GM12865 (cell line): ENCODE measurements at regions not wholly inside any gene's neighbourhood (a gene's known extent, or its start where the extent isn't known, plus 50 kb on each side); places are given as distances from the start of the nearest gene placed in this dataset.

Source experiments
- DNase-seq: peaks from one replicate; pipeline ENCODE4 v3.0.0; 2010; ENCODE audit warnings: low read depth
- H3K4me3 ChIP-seq: 2 replicates; pipeline ENCODE4 v1.5.1; 2011; ENCODE audit warnings: mild to moderate bottlenecking, low read depth, low read length, control low read depth
- CTCF ChIP-seq: IDR thresholded peaks from 2 replicates; pipeline ENCODE4 v1.5.1; 2011; ENCODE audit warnings: low read length, control low read depth, low read depth, inconsistent platforms; ENCODE audit not compliant: insufficient read depth; ENCODE audit errors: missing control alignments

DNA sequence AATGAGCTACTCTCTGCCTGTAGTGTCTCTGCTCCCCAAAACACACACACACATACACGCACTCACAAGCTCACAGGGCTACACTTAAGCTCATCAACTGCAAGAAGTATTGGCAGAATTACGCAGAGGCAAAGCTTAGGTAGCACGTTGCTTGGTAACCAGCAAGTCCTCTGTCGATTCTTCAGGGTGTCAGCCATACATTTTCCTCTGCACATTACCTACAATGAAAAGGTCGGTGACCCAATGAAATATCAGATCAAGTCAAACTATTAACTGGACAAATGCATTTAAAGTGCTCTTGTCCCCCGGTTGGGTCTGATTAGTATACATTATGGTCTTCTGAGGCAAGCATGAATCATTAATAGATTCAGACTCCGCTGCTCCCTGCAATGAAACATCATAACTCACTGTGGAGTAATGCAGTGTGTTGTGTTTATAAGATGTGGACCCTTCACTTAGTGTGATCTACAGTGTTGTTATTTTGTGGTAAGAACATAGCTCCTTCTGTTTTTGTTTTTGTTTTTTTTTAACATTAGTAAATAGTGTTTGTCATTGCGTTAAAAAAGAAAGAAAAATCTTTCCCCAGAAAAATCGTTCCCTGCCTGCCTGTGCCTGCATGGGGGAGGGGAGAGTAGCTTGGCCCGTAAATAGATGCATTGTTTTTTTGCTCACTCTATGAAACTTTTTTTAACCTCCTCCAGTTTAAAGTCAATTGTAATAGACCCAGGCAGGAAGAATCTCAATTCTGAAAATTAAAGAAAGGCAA lies 325.5 kb downstream of the SFMBT2 start:
- DNase-seq, result no peak
- no peak overlapping the region for H3K4me3 ChIP-seq
- no peak for TF ChIP-seq CTCF

DNA sequence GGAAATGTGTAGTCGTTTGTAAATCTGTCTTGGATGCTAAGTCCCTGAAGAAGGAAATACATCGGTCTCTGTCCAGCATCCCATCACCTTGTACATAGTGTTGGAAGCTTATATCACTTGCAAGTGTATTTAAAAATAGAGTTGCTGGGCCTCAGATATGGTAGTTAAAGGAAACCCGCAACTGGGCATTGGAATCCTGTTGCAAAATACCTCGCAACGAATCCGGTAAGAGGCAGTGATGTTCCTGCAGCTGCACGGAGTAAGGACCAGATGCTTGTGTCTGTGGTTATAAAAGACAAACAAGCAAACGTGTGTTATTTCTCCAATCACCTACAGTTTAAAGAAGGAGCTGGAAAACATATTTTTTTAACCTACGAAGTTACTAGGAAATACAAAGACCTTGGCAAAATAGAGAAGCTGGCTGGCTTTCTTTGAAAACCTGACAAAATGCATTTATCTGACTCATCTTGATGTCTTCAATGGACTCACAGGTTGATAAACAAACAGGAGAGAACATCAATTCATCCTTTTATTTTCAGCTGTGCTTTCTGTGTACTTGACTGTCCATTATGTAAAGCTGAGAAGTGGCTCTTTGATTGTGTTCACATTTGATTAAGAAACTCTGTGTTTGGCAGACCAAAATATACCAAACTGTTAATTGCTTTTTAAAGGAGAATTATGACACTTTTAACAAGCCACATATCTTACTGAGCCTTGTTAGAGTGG lies 326.4 kb downstream of the SFMBT2 start:
- TF ChIP-seq CTCF, result no peak
- no peak overlapping the region for H3K4me3 ChIP-seq
- no peak for DNase-seq

GRCh38 chr10:7082967-7083366 lies 327.9 kb downstream of the SFMBT2 start:
- no peak for TF ChIP-seq CTCF
- DNase-seq, result no peak
- no peak overlapping the region for H3K4me3 ChIP-seq

GRCh38 chr10:7077880-7078279 lies 333.0 kb downstream of the SFMBT2 start:
- TF ChIP-seq CTCF, result no peak
- H3K4me3 ChIP-seq, result no peak overlapping the region
- no peak for DNase-seq

DNA sequence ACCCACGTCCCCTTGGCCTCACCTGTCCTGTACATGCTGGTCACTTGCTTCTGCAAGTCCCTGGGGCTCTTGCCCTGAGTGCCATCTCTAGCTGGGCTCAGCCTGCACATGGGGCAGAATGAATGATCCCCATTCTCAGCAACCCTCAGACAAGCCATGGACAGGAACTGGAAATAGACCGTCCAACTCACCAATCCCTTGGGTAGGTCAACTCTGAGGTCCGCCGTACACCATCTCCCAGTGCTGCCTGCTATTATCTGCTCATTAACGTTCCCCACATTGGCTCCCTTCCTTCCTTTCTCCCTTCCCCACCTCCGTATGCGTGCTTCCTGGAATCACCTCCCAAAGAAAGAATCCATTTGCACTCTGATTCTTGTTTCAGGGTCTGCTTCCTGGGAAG lies 335.0 kb downstream of the SFMBT2 start:
- no peak overlapping the region for H3K4me3 ChIP-seq
- TF ChIP-seq CTCF, result no peak
- DNase-seq, result no peak

DNA sequence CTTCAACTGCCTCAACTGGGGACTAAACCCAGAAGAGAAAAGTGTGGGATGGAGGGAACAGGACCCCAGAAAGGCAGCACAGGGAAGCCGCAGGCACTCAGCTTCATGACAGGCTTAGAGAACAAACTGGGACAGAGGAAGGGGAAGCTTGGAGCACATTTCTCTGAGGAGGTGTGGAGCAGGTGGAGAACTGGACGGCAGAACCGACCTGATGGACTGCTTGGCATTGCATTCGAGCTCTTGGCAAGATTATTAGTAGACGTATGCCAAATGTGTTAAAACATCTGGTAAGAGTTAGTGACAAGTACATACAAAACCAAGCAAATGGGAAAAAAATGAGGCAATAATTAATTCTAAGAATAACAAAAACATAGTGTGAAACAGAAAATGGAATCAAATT lies 335.7 kb downstream of the SFMBT2 start:
- no peak for DNase-seq
- no peak for TF ChIP-seq CTCF
- H3K4me3 ChIP-seq, result no peak overlapping the region
